ENCODE measurements at regions not wholly inside any gene's neighbourhood (a gene's known extent, or its start where the extent isn't known, plus 50 kb on each side); places are given as distances from the start of the nearest gene placed in this dataset.

DNA sequence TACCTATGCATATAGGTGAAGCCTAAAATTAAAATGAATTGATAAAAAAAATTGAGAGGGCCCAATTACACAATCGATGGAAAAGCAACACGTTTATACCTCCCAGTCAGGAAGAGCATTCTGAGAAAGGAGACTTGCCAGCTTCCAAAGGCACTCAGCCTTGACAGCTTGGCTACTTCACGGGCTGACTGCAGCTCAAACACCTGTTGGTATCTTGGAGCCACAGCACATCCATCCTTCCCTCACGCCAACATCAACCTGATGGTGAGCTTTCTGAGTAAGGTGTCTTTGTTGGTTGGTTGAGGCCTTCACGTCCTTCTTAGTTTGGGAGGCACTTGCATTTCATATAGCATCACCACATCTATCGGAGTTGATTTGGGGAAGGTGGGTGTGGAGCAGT is 598.9 kb upstream of the DIPK2B start:
- TF ChIP-seq CTCF (IDR thresholded peaks at IDR 0.05) (no peak), POLR2A (IDR thresholded peaks at IDR 0.05) (no peak)

Measured in thyroid gland (tissue), 4 donors.